ENCODE measurements at regions not wholly inside any gene's neighbourhood (a gene's known extent, or its start where the extent isn't known, plus 50 kb on each side); places are given as distances from the start of the nearest gene placed in this dataset.

- Histone ChIP-seq H3K4me2 (ENCODE audit: insufficient read depth, low read length) (no peak overlapping the region), H2AFZ (ENCODE audit: low read depth, low read length) (no peak overlapping the region), H3K9me1 (replicated peaks; ENCODE audit: control insufficient read depth, extremely low read depth, insufficient read depth, low read length) (no peaks in the 10 kb centered on the region), H3K27me3 (ENCODE audit: control insufficient read depth in 2 of 2, insufficient read depth in 2 of 2, low read length in 2 of 2) (no peaks in the 10 kb centered on the region), H3K4me1 (ENCODE audit: control insufficient read depth, extremely low read depth, insufficient read depth, low read length) (no peaks in the 10 kb centered on the region), H3K9ac (replicated peaks; ENCODE audit: extremely low read depth, insufficient read depth, low read length) (no peak overlapping the region), H3K4me3 (replicated peaks in 1 of 3; ENCODE audit: insufficient read depth in 1 of 3, low read depth in 1 of 3, low read length in 3 of 3) (no peak overlapping the region), H4K20me1 (replicated peaks; ENCODE audit: control insufficient read depth, extremely low read depth, insufficient read depth, low read length) (no peaks in the 10 kb centered on the region), H3K9me3 (replicated peaks; ENCODE audit: control insufficient read depth, insufficient read depth, low read length) (no peaks in the 10 kb centered on the region), H3K27ac (ENCODE audit: insufficient read depth, low read depth, low read length) (no peak overlapping the region), H3K36me3 (ENCODE audit: control insufficient read depth in 2 of 2, extremely low read depth in 1 of 2, insufficient read depth in 2 of 2, low read length in 2 of 2) (no peaks in the 10 kb centered on the region), H3K79me2 (ENCODE audit: control insufficient read depth, insufficient read depth, low read length) (no peaks in the 10 kb centered on the region)
- dilution Hi-C loops (cut with MboI; ENCODE audit: extremely low pct_ligation_motif_present, low sequenced_read_pairs), result no loop called here
- BruUV-seq (replicated peaks), result no TSS peak
- DNase-seq (ENCODE audit: low read depth, low spot score), result no peak
- no peak for TF ChIP-seq MYC (IDR thresholded peaks at IDR 0.05; ENCODE audit: low read depth, low read length)
- ChIA-PET CTCF (interaction anchor here (1.3 to 2.2 kb wide), 3 partner anchors 9 to 51 kb away, joined by 3 to 9 read pairs (median 3); no protein-coding TSS in a partner anchor), POLR2A (no interaction called here)
- no peak for FAIRE-seq
- intact Hi-C loops (cut with micrococcal nuclease), result no loop called here
Measured at GRCh38 chr9:87382900-87383299, 114.8 kb upstream of the DAPK1 start.

- DNase-seq (ENCODE audit: low read depth, low spot score), result no peak
- no peak overlapping the region for H3K4me2 ChIP-seq (ENCODE audit: insufficient read depth, low read length)
Measured at GRCh38 chr9:87383344-87384150, 114.1 kb upstream of the DAPK1 start.

More at GRCh38 chr9:87383344-87384150, 114.1 kb upstream of the DAPK1 start:
- CTCF ChIA-PET, result interaction anchor here (1.3 to 2.2 kb wide), 3 partner anchors 10 to 50 kb away, joined by 3 to 9 read pairs (median 3); no protein-coding TSS in a partner anchor
- Histone ChIP-seq H3K36me3 (ENCODE audit: control insufficient read depth in 2 of 2, extremely low read depth in 1 of 2, insufficient read depth in 2 of 2, low read length in 2 of 2) (no peaks in the 10 kb centered on the region), H3K9me1 (replicated peaks; ENCODE audit: control insufficient read depth, extremely low read depth, insufficient read depth, low read length) (no peaks in the 10 kb centered on the region), H3K9me3 (replicated peaks; ENCODE audit: control insufficient read depth, insufficient read depth, low read length) (no peaks in the 10 kb centered on the region), H3K4me3 (replicated peaks in 1 of 3; ENCODE audit: insufficient read depth in 1 of 3, low read depth in 1 of 3, low read length in 3 of 3) (no peak overlapping the region), H3K27ac (ENCODE audit: insufficient read depth, low read depth, low read length) (no peak overlapping the region), H4K20me1 (replicated peaks; ENCODE audit: control insufficient read depth, extremely low read depth, insufficient read depth, low read length) (no peaks in the 10 kb centered on the region), H3K4me1 (ENCODE audit: control insufficient read depth, extremely low read depth, insufficient read depth, low read length) (no peaks in the 10 kb centered on the region), H3K27me3 (ENCODE audit: control insufficient read depth in 2 of 2, insufficient read depth in 2 of 2, low read length in 2 of 2) (no peaks in the 10 kb centered on the region), H3K79me2 (ENCODE audit: control insufficient read depth, insufficient read depth, low read length) (no peaks in the 10 kb centered on the region), H3K9ac (replicated peaks; ENCODE audit: extremely low read depth, insufficient read depth, low read length) (no peak overlapping the region), H2AFZ (ENCODE audit: low read depth, low read length) (no peak overlapping the region)
- TF ChIP-seq MYC (IDR thresholded peaks at IDR 0.05; ENCODE audit: low read depth, low read length), result no peak
- TF ChIP-seq GATA2 (IDR thresholded peaks at IDR 0.05; ENCODE audit: insufficient read depth, insufficient read length, low read depth, low read length), result no peak
- TF ChIP-seq EZH2 (IDR thresholded peaks at IDR 0.05; ENCODE audit: borderline replicate concordance, low read depth, low read length, severe bottlenecking), result no peak
- TF ChIP-seq JUN (IDR thresholded peaks at IDR 0.05; ENCODE audit: borderline replicate concordance, insufficient read depth, insufficient read length, low read depth), result no peak
- no peak for TF ChIP-seq FOS (IDR thresholded peaks at IDR 0.05; ENCODE audit: borderline replicate concordance, insufficient read depth, low read length)
- no peak for TF ChIP-seq MAX (IDR thresholded peaks at IDR 0.05; ENCODE audit: insufficient read depth, insufficient read length)
- no peak for TF ChIP-seq POLR2A (IDR thresholded peaks at IDR 0.05; ENCODE audit: low read depth, low read length)
- no peak for TF ChIP-seq CTCF (IDR thresholded peaks at IDR 0.05; ENCODE audit: extremely low read depth in 1 of 2, insufficient read depth in 1 of 2, low read depth in 1 of 2, low read length in 2 of 2)
- TF ChIP-seq POLR2AphosphoS5 (IDR thresholded peaks at IDR 0.05; ENCODE audit: insufficient read depth, low read depth, low read length), result no peak
- POLR2A ChIA-PET, result no interaction called here
- intact Hi-C loops (cut with micrococcal nuclease), result no loop called here
- dilution Hi-C loops (cut with MboI; ENCODE audit: extremely low pct_ligation_motif_present, low sequenced_read_pairs), result no loop called here
- no peak for FAIRE-seq
- no TSS peak for BruUV-seq (replicated peaks)

Measured in endothelial cell of umbilical vein (primary cell).